GM19438 (cell line): ENCODE measurements at regions not wholly inside any gene's neighbourhood (a gene's known extent, or its start where the extent isn't known, plus 50 kb on each side); places are given as distances from the start of the nearest gene placed in this dataset.
A peak's percentile ranks its signal among the peaks of the same experiment; 100 is the strongest.

Source experiments
- ATAC-seq: cut with Tn5 transposase; IDR thresholded peaks from one replicate; pipeline ENCODE4 v1.9.1; 2021; ENCODE audit warnings: low read depth; ENCODE audit not compliant: unreplicated experiment

DNA sequence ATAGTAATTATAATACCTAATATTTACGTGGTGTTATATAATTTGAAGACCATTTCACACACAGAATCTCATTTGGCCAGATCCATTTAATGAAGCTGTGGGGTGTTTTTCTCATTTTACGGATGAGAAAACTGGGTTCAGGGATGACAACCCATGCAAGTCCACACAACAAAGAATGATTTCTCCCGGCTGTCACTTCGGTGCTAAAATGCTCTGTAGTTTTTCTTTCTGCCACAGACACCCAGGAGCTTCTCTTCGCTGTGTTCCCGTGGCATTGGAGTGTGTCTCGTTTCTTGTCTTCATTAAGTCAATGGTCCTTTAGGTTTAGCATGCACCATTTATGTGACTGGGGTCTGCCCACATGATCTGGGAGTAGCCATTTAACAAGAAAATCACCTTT is 308.5 kb downstream of the ENC1 start:
- ATAC-seq = no peak

DNA sequence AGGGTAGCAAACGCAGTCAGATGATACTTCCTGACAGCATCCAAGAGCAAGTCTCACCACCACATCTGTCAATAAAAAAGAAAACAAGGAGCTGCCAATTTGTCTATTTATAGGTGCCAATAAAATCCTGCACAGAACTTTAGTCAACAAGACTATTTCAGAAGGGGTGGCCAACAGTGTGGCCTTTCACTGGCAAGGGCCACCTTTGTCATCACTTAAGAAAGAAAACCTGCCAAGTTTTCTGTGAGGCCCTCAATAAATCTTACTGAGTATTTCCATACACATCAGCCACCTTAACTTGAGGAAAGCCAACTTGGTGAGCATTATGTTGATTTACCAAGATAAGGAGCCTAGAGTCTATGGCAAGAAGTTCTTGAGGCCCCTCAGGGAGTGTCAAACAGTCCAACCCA is 312.3 kb downstream of the ENC1 start:
- no peak for ATAC-seq

DNA sequence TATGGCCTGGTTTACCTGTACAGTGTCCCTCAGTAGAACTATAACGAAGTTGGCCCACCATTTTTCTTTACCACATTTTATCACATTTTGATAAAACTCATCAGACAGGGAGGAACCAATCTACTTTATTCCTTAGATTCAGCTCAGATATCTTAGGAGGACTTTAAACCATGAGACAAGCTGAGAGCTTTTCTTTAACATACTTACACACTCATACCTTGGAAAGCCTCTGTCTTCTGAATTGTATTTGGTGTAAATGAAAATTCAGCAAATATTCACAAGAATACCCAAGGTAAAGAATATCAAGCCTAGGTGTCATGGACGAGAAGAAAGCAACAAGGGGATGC is 313.2 kb downstream of the ENC1 start:
- no peak for ATAC-seq

DNA sequence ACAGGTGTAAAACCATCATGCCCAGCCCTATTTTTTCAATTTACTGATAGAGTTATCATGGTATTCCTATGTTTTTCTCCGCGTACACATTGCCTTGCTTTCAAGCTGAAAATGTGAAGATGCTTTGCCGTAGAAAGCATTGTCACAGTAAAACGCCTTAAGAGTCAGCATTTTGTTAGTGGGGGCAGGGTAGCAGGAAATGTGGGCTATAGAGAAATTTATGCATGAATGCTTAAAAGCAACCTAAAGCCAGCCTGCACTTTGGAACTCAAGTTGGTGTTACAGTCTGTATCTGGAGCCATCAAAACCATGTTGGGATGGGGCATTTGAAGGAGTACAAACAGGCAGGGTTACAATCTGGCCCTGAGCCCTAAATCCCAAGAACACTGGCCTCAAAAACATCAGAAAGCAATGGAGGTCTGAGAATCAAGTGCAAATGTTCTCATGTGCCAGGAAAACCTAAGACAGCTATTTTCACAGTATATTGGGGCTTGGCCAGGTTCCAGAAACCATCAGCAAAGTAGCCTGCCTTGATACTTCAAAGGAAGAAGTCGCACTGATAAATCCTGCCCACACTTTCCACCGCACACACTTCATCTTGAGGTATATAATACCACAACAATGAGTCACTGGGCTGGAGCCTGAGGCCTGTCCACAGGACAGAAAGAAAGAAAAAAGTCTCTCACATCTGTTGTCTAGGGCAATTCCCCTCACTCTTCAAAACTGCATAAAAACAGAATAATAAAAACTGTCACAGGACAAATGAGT is 313.8 kb downstream of the ENC1 start:
- ATAC-seq = peak; percentile 83

DNA sequence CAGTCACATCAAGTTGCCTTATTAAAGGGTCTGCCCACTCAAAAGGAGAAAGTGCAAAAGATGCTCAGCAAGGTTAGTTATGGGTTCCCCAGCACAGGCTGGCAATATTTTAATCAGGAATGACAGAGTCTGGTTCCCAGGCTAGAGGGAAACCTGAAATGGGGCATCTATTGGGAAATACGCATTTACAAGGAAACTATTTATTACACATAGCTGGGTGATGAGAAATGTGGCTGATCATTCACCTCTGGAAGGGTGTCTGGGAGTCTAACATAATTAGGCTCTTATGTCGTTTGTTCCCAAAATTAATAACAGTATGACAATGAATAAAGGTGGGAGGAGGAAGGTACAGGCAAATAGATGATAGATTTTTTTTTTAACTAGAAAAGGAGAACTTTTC is 314.7 kb downstream of the ENC1 start:
- no peak for ATAC-seq

DNA sequence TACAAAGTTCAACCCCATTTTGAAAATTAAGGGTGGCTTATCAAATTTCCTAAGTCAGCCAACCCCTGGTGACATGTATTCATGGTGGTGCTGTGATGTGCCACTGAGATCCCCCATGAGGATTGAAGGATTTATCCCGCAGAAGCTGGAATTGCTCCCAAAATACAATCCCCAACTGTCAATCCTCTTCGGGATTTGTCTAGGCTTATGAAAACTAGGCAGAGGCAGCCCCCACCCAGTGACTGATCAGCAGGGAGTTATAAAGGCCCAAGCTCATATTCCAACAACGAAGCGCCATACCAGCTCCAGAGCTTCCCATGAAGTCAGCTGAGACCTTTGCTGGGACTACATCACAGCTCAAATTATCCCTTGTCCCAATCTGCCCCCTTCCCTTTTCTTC is 316.0 kb downstream of the ENC1 start:
- no peak for ATAC-seq

DNA sequence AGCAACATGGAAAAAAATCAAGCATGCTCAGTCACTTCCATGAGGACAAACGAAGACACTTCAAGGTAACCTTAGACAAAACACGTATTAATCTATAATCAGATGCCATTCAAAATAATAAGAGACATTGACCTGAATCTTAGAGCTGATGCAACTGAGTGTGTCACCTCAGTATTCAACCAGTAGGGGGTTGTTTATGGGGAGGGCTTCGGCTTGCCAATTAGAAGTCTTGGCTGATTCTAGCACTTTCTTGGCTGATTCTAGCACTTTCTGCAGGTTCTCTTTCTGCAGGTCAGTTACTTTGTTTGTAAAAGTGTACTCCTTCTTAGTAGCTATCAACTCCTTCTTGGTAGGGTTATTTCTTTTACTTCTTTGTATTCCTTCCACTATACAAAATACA is 317.6 kb downstream of the ENC1 start:
- no peak for ATAC-seq

DNA sequence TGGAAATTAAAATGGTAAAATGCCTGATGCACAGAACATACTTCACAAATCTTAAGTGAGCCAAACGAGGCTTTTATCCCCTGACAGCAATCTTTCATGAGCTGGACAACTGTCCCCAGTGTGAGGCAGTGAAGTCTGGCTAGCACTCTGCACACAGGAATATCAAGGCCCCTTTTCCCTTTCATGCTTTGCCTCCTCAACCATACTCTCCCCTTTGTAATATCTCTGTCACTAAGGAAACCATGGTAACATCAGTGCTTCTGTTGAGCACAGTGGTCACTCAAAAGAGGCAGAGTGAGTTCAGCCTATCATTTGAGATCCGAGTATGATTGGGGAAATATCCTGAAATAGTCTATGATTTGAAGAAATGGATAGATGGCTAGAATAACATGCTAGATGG is 318.3 kb downstream of the ENC1 start:
- ATAC-seq = no peak

DNA sequence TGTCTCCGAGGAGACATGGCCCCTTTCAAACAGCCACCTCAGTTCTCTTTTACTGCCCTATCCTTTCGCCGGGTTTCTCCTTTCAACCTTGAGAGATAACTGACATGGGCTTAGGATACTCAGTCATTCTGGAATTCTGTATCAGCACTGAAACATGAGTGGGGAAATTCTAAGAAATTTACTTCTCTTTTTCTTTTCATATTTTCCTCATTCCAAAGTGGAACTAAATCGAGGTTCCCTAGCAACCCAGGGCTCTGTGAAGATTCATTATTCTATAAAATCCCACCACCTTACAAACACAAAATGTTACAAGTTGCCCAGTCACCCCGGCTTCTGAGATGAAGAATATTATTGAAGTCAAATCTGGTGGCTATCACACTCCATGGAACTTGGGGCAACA is 319.2 kb downstream of the ENC1 start:
- ATAC-seq = no peak

DNA sequence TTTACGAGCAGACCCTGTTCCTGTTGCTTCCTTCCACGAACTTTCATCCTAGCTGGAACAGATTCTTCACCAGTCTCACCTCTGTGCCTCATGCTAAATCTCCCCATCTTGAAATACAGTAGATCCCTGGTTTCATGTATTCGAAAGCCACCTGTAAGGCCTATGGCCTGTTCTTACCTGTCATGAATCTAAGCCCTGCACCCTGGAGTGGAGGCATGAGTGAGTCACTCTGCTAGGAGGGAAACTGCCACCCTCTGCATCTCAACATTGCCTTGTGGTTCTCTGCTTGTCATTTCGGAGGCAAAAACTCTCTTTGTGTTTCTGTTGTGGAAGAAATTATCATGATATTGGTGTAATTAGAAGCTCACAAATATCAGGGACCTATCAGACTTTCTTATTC is 320.0 kb downstream of the ENC1 start:
- ATAC-seq = no peak

DNA sequence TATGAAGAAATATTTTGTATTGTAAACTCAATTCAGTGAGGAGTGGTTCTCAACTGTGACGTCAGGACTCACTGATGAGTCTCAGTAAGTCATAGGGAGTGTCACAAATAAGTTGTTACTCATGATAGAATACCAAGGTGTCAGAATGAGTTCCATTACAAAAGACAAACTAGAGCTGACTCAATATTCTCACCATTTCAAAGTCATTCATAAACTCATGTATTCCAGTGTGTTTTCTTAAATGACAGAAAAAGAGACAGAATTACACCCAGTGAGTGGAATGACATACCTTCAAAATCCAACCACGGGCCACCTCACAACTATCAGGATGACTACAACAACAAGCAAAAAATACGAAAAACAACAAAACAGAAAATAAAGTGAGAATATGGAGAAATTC is 321.5 kb downstream of the ENC1 start:
- no peak for ATAC-seq

DNA sequence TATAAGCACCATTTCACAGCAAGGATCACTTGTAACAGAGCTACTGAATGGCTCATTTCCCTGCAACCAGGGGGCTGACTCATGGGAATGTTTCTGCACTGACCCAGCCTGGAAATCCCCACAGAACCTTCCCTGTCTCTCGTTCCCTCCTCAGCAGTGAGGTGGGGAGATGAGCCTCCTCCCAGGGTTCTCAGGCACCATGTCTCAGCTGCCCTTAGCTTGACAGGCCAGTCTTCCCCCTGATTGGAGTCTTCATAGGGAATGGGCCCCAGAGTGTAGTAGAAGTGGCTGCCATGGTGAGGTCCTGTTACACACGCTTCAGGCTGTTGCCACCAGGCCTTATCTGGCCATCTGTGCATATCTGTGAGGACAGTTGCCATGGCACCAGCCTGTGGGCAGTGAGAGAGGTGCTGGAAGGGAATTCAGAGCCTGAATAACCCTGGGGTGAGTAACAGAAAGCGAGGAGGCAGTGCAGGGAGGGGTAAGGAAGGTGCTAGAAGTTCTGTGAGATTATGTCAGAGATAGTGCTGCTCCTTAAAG is 324.4 kb downstream of the ENC1 start:
- no peak for ATAC-seq

DNA sequence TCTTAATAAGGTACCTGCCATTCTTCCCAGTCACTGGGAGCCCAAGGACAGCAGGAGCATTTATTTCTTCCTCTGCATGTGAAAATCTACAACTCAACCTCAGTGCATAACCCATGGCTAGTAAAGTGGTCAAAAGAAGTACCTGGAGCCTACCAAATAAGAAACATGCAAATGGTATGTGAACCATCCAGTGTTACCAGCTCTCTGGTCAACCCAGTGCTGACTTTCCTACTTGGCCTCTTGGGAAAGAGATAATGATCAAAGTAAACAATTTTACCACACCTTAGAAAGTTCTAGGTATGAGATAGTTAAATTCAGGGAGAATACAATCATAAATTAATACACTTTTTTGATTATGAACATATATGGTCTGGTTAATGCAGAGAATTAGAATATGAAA is 325.6 kb downstream of the ENC1 start:
- ATAC-seq = no peak

DNA sequence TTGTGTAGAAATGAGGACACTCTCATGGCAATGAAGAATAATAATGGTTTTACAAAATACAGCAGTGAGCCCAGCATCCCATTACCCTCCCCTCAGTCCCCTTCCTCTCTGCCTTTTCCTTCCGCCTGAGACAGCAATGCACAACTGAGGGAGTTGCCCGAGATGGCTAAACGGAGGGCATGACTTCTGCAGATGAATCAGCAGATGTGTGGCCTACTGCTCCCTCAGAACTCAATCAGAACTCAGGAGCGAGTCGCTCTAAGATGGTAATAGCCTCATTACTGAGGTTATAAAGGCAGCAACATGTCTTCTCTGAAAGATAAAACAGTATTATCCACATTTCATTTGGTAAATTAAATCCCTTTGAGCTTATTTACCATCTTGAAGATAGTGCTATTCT is 326.6 kb downstream of the ENC1 start:
- no peak for ATAC-seq

DNA sequence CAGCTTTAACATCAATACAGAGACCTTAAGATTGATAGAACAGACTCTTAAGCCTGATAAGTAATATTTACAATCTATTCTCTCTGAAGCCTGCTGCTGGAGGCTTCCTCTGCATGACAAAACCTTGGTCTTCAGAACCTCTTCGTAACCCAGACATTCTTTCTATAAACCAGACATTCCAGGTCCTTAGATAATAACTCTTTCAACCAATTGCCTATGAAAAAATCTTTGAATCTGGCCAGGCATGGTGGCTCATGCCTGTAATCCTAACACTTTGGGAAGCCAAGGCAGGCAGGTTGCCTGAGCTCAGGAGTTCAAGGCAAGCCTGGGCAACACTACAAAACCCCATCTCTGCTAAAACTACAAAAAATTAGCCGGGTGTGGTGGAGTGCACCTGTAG is 327.8 kb downstream of the ENC1 start:
- no peak for ATAC-seq

DNA sequence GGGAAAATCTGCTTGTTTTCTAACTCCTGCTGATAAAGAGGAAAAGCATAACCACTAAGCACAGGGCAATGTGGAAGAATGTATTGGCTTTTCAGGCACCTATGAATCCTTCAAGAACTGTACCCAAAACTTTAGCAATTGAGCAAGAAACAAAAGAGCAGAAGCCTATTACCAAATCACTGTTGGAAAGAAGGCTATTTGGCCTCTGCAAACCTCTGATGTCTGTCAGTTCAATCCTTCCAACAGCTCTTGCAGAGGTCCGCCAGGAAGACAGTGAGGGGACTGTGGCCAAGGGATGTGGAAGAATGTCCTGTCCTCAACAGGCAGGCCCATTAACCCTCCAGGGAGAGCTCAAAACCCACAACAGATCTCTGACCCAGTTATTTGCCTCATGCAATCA is 328.6 kb downstream of the ENC1 start:
- ATAC-seq = no peak

DNA sequence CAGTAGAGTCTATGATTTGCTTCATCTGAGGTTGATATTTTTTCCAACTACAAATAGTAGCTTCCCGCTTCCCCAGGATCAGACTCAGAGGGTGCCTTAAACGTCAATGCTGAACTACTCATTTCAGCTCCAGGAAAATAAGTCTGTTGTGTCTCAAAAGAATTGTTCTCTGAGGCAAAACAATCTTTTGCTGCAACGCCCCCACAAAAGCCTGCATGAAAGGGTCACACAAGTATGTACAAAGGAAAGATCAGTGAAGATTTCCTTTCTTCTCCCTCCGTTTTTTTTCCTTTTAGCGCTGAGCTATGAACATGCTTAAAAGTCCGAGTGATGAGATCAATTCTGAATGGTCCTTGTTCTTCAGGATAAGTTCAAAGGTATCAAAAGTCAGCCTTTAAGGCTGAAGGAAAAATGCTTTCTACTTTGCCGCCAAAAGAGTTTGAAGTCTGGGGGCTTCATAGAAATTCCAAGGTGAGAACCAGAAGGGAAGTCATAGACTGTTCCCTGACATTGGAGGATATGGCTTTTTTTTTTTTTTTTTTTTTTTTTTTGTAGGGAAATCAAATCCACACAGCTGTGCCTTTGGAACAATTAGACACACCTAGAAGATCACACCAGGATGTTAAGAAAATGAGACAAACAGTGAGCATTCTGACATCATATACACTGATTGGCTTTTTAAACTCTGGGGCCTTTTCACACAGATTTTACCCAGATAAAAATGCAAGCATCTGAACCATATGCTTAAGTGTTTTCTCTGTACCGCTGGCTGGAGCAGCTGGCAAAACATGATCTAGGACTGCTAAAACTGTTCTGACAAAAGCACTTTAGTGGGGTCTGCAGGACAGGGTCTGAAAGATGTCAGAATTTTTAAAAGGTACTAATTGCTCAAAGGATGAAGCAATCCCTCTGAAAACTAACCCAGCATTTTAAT is 329.3 kb downstream of the ENC1 start:
- ATAC-seq = no peak

DNA sequence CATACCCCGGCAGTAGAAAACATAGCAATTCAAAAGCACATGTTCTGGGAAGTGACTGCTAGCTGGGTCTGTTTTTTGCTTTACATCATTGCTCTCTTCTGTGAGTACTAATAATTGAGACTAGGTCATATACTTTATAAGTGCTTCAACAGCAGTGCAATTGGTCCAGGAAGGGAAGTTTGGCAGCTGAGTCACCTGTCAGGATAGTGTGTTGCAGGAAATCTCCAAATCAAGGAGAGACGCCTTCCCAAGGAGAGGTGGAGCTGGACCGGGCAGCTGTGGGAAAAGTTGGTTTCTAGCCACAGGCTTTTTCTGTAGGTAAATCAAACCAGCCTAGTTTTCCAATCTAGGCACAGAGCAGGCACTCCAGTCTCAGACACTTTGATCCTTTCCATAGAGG is 330.1 kb downstream of the ENC1 start:
- no peak for ATAC-seq

DNA sequence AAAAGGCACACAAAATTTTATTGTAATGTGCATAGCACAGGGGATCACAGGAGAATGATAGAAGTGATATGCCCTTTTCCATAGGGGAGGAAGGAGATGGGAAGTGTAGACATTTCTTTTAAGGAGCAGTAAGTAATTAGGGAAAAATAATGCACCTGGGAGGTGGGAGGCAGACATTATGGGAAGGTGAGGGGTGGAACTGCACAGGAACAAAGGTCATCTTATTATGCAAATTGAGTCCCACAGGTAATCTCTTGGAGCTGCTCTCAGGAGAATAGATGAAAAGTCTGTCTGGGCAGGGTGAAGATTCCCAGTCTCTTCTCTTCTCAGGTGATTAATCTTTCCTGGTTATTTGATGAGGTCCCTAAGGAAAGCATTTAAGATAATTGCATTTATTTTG is 331.5 kb downstream of the ENC1 start:
- ATAC-seq = no peak

DNA sequence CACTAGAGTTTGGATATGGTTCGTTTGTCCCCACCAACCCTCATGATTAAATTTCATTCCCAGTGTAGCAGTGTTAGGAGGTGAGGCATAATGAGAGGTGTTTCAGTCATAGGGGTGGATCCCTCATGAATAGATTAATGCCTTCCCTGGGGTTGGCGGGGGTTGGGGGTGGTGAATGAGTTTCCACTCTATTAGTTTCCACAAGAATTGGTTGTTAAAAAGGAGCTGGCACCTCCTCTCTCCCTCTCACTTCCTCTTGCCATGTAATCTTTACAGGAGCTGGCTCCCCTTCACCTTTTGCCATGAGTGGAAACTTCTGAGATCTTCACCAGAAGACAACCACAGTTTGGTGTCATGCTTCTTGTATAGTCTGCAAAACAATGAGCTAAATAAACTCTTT is 333.7 kb downstream of the ENC1 start:
- no peak for ATAC-seq

DNA sequence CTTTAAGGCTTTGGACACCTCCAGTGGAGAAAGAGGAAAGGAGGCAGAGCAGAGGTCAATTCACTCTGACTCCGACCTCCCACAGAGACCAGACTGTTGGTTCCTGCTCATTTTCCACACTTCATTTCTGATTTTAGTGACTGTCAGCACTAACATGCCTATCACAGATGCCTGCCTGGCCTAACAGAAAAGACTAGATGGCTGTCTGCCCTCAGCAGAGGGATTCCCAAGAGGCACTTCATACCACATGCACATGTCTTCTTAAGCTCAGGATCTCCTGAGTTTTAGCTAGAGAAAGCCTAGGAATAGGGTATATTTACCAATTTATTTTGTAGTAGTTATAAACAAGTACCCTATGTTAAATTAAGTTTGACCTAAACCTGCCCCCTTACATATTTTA is 336.0 kb downstream of the ENC1 start:
- no peak for ATAC-seq

DNA sequence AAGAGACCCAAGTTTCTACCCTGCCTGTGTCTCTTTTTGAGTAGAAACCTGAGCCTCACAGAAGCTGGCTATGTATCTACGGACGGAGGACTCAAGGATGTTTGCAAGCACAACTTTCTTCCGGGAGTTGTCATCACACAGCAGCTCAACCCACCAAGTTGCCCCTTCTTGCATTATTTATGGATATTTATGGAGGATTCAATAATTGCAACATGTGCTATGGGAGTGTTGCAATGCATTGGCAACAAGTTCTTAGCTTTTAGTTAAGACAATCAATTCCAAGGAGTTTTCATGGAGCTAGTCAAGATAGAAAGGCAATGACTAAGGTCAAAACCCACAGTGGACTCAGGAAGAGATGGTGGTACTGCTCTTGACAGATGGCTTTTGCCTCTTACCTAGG is 336.9 kb downstream of the ENC1 start:
- no peak for ATAC-seq
